Activated naive CD8-positive, alpha-beta T cell treated with anti-CD3 and anti-CD28 coated beads, Interleukin-2, amount 50 U/mL, for 24 hours (primary cell): ENCODE measurements at regions not wholly inside any gene's neighbourhood (a gene's known extent, or its start where the extent isn't known, plus 50 kb on each side); places are given as distances from the start of the nearest gene placed in this dataset.

Experiments
- ATAC-seq: fragments of 150-1000 bp; cut with Tn5 transposase; one replicate; pipeline ENCODE4 v1.10.0; 2021
- DNase-seq: peaks from one replicate; pipeline ENCODE4 v3.0.0; 2021
- H3K27ac Mint-ChIP-seq: one replicate; pipeline ENCODE4 v1.8.0; 2021; ENCODE audit warnings: mild to moderate bottlenecking, mixed read lengths
- H3K27me3 Mint-ChIP-seq: one replicate; pipeline ENCODE4 v1.8.0; 2021; ENCODE audit warnings: mixed read lengths
- H3K36me3 Mint-ChIP-seq: one replicate; pipeline ENCODE4 v1.8.0; 2021; ENCODE audit warnings: low read depth, mixed read lengths
- H3K4me1 Mint-ChIP-seq: one replicate; pipeline ENCODE4 v1.8.0; 2021; ENCODE audit warnings: mixed read lengths
- H3K4me3 Mint-ChIP-seq: one replicate; pipeline ENCODE4 v1.8.0; 2021; ENCODE audit warnings: mild to moderate bottlenecking, moderate library complexity, mixed read lengths
- H3K9me3 Mint-ChIP-seq: one replicate; pipeline ENCODE4 v1.8.0; 2021; ENCODE audit warnings: mixed read lengths

GRCh38 chr9:73806876-73807275, 655.2 kb downstream of the ANXA1 start:
- Mint-ChIP-seq H3K4me3 (no peak overlapping the region), H3K27me3 (no peaks in the 10 kb centered on the region), H3K9me3 (peaks cover 9% of the 10 kb centered on the region), H3K36me3 (no peaks in the 10 kb centered on the region), H3K27ac (no peak overlapping the region), H3K4me1 (no peaks in the 10 kb centered on the region)
- ATAC-seq: no peak
- no peak for DNase-seq

- H3K27ac Mint-ChIP-seq: no peak overlapping the region
- no peak for ATAC-seq
- no peaks in the 10 kb centered on the region for H3K36me3 Mint-ChIP-seq
- H3K27me3 Mint-ChIP-seq: no peaks in the 10 kb centered on the region
- H3K4me1 Mint-ChIP-seq: no peaks in the 10 kb centered on the region
- peaks cover 9% of the 10 kb centered on the region for H3K9me3 Mint-ChIP-seq
- no peak for DNase-seq
- no peak overlapping the region for H3K4me3 Mint-ChIP-seq
These were observed 656.3 kb downstream of the ANXA1 start for GRCh38 chr9:73807952-73808351.

GRCh38 chr9:73810585-73811215, 659.0 kb downstream of the ANXA1 start:
- H3K27ac Mint-ChIP-seq: no peak overlapping the region
- ATAC-seq: no peak
- peaks cover 4% of the 10 kb centered on the region for H3K9me3 Mint-ChIP-seq
- H3K4me1 Mint-ChIP-seq: no peaks in the 10 kb centered on the region
- H3K36me3 Mint-ChIP-seq: no peaks in the 10 kb centered on the region
- no peak overlapping the region for H3K4me3 Mint-ChIP-seq
- H3K27me3 Mint-ChIP-seq: no peaks in the 10 kb centered on the region
- no peak for DNase-seq

DNA sequence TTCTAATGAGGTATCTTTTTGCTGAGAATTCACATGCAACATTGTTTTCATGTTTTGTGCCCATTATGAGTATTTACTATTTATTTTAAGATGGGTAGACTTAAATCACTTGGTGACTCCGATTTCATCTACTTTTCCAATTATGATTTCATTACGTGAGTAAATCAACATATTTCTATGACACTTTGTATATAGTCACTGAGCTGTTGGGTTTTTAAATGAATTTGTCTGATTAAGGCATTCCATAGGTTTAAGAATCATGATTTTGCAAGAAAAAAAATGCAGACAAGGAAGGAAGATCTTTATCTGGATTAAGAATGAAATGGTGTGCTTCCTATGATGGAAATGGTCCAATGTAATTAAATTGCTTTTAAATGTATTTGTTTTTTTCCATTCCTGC, 661.9 kb downstream of the ANXA1 start:
- H3K4me1 Mint-ChIP-seq: no peaks in the 10 kb centered on the region
- no peak for ATAC-seq
- H3K9me3 Mint-ChIP-seq: peaks cover 9% of the 10 kb centered on the region
- no peak for DNase-seq
- H3K4me3 Mint-ChIP-seq: no peak overlapping the region
- no peak overlapping the region for H3K27ac Mint-ChIP-seq
- no peaks in the 10 kb centered on the region for H3K36me3 Mint-ChIP-seq
- H3K27me3 Mint-ChIP-seq: no peaks in the 10 kb centered on the region

- no peak overlapping the region for H3K27ac Mint-ChIP-seq
- peaks cover 9% of the 10 kb centered on the region for H3K9me3 Mint-ChIP-seq
- no peak overlapping the region for H3K4me3 Mint-ChIP-seq
- H3K36me3 Mint-ChIP-seq: no peaks in the 10 kb centered on the region
- no peak for ATAC-seq
- H3K27me3 Mint-ChIP-seq: no peaks in the 10 kb centered on the region
- DNase-seq: no peak
- H3K4me1 Mint-ChIP-seq: no peaks in the 10 kb centered on the region
These were observed 665.2 kb downstream of the ANXA1 start for GRCh38 chr9:73816905-73817304.

DNA sequence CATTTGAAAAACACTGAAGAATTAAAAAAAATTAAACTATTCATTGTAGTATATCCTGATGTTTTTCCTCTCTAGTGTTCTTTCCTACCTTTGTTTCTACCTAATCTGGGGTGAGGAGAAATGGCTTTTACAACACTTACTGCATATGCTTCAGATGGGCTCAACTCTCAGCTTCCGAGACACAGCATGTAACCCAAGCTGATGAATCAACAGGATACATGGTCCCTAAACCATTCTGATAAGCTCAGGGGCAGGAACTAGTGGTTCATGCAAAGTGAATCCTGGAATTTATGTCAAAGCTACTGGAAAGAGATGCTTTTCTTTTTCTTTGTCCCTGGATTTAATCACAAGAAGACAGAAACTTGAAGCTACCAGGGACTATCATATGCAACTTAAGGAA, 672.5 kb upstream of the RORB start:
- H3K4me1 Mint-ChIP-seq: no peaks in the 10 kb centered on the region
- no peaks in the 10 kb centered on the region for H3K36me3 Mint-ChIP-seq
- no peaks in the 10 kb centered on the region for H3K27me3 Mint-ChIP-seq
- H3K9me3 Mint-ChIP-seq: no peaks in the 10 kb centered on the region
- H3K4me3 Mint-ChIP-seq: no peak overlapping the region
- H3K27ac Mint-ChIP-seq: no peak overlapping the region
- ATAC-seq (no peak), DNase-seq (no peak)

DNA sequence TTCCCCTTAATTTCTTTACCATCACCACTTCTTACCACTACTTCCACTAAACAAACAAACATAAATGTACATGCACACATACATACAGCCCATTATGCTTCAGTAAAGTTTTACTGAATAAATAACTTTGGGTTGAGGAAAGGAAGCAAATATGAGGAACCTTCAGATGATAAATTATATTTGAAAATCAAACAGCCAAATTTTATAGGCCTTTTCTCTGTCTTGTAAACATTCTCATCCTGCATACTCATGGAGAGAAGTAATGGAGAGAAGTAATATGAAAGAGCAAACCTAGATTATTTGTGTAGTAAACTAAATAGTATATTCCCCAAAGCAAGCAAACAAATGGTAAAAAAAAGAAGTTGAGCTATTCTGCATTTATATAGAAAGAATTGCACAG, 658.3 kb upstream of the RORB start:
- Mint-ChIP-seq H3K4me3 (no peak overlapping the region), H3K36me3 (no peaks in the 10 kb centered on the region), H3K4me1 (no peaks in the 10 kb centered on the region), H3K27ac (no peak overlapping the region), H3K9me3 (no peaks in the 10 kb centered on the region), H3K27me3 (no peaks in the 10 kb centered on the region)
- DNase-seq (no peak), ATAC-seq (no peak)

DNA sequence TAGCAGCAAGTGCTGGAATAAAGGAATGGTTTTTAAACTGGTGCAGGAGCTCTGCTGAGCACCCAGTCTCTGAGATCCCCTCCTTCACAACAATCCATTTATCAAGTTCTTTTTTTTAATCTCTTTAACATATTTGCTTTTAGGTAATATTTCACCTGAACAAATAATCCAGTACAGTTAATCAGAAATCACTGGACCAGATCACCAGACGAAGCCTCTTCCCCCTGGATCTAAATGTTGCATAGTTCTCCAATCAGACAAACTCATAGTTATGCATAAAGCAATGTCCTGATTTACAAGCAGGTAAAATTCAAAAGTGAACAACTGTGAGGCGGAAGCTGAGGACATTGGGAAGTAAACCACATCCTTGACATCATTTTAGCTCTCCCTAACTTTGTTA, 657.7 kb upstream of the RORB start:
- Mint-ChIP-seq H3K4me3 (no peak overlapping the region), H3K36me3 (no peaks in the 10 kb centered on the region), H3K27me3 (no peaks in the 10 kb centered on the region), H3K4me1 (no peaks in the 10 kb centered on the region), H3K27ac (no peak overlapping the region), H3K9me3 (no peaks in the 10 kb centered on the region)
- ATAC-seq (no peak), DNase-seq (no peak)

DNA sequence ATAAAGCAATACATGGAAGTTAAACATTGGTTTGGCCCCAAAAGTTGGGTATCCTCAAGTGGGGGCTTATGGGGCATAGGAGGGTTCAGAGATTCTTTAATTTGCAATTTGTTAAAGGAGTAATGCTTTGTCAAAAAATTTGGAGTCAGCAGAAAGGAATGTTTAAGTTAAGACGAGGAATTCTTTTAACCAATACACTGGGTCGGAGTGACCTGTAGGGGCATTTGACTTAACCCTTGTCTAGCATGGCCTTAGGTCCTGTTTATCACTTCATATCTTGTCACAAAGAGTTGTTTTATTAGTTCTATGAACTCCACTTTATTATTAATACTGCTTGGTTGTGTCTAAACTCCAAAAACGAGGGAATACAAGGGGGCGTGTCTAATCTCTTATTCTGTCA, 656.1 kb upstream of the RORB start:
- no peaks in the 10 kb centered on the region for H3K4me1 Mint-ChIP-seq
- no peaks in the 10 kb centered on the region for H3K27me3 Mint-ChIP-seq
- no peak overlapping the region for H3K27ac Mint-ChIP-seq
- no peaks in the 10 kb centered on the region for H3K36me3 Mint-ChIP-seq
- no peak overlapping the region for H3K4me3 Mint-ChIP-seq
- DNase-seq (no peak), ATAC-seq (no peak)
- no peaks in the 10 kb centered on the region for H3K9me3 Mint-ChIP-seq

DNA sequence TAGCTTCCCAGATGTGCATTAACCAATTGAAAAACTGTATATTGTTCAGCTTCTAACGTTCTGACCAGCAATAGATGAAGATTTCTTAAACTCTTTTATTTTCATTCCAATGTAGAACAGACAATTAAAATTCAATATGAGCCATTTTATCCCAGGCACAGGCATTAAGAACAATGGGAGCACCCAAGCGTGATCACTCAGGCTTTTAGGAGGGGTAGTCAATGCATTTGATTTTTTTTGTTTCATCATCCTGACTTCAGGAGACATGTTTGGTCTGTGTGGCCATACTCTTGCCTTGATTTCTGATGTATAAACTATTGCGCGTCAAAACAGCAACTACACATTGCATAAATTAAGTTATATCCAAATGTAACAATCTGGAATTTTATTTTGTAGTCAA, 653.0 kb upstream of the RORB start:
- no peak for DNase-seq
- H3K4me1 Mint-ChIP-seq: no peaks in the 10 kb centered on the region
- no peak overlapping the region for H3K27ac Mint-ChIP-seq
- no peaks in the 10 kb centered on the region for H3K27me3 Mint-ChIP-seq
- no peaks in the 10 kb centered on the region for H3K36me3 Mint-ChIP-seq
- ATAC-seq: no peak
- H3K4me3 Mint-ChIP-seq: no peak overlapping the region
- peaks cover 7% of the 10 kb centered on the region for H3K9me3 Mint-ChIP-seq

- DNase-seq (no peak), ATAC-seq (no peak)
- H3K4me3 Mint-ChIP-seq: no peak overlapping the region
- H3K9me3 Mint-ChIP-seq: peaks cover 8% of the 10 kb centered on the region
- H3K4me1 Mint-ChIP-seq: no peaks in the 10 kb centered on the region
- no peak overlapping the region for H3K27ac Mint-ChIP-seq
- H3K36me3 Mint-ChIP-seq: no peaks in the 10 kb centered on the region
- no peaks in the 10 kb centered on the region for H3K27me3 Mint-ChIP-seq
These were observed 651.6 kb upstream of the RORB start for GRCh38 chr9:73845539-73845938.

- Mint-ChIP-seq H3K27me3 (no peaks in the 10 kb centered on the region), H3K4me1 (no peaks in the 10 kb centered on the region), H3K4me3 (no peak overlapping the region), H3K9me3 (peaks cover 11% of the 10 kb centered on the region), H3K27ac (no peak overlapping the region), H3K36me3 (no peaks in the 10 kb centered on the region)
- ATAC-seq (no peak), DNase-seq (no peak)
These were observed 651.0 kb upstream of the RORB start for GRCh38 chr9:73845954-73846690.

DNA sequence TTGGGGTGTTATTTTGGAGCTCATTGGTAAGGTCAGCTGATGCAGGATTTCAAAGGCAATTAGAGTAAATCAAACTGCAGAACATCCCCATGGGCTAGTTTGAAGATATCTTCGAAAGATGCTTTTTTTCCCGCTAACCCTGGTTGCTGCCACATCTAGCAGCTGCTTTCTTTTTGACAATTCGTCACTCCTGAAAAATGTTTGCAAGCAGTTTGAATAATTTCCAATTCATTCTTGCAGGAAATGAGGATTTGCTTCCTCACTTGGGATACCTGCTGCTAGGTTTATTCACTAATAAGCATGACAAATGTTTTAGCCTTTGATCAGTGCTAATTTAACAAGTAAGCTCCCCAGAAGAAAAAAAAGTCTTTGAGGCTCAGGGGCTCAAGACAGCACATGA, 649.6 kb upstream of the RORB start:
- no peak for DNase-seq
- Mint-ChIP-seq H3K9me3 (peaks cover 11% of the 10 kb centered on the region), H3K36me3 (no peaks in the 10 kb centered on the region), H3K27me3 (no peaks in the 10 kb centered on the region), H3K27ac (no peak overlapping the region), H3K4me1 (no peaks in the 10 kb centered on the region), H3K4me3 (no peak overlapping the region)
- no peak for ATAC-seq

- Mint-ChIP-seq H3K27ac (no peak overlapping the region), H3K9me3 (peaks cover 10% of the 10 kb centered on the region)
- ATAC-seq: no peak
These were observed 643.6 kb upstream of the RORB start for GRCh38 chr9:73853549-73853948.

DNA sequence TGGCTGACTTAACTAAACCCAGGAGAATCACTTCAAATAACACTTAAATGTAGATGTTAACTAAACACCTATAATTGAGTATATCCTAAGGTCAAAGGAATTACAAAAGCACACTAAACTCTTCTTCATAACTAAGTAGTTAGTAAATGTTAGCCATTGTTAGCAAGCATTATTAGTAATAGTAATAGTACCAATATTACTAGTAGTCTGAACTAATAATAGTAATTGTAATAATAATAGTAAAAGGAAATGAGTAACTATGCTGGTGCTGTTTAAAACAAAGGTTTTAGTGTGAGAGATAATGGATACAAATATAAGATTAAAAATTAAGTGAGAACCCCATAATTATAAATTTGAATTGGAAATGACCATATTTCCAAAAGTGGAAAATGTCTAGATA, 641.9 kb upstream of the RORB start:
- H3K27ac Mint-ChIP-seq: no peak overlapping the region
- H3K27me3 Mint-ChIP-seq: no peaks in the 10 kb centered on the region
- no peak for DNase-seq
- peaks cover 11% of the 10 kb centered on the region for H3K9me3 Mint-ChIP-seq
- H3K4me1 Mint-ChIP-seq: no peaks in the 10 kb centered on the region
- H3K4me3 Mint-ChIP-seq: no peak overlapping the region
- no peaks in the 10 kb centered on the region for H3K36me3 Mint-ChIP-seq
- no peak for ATAC-seq

More at GRCh38 chr9:73853549-73853948, 643.6 kb upstream of the RORB start:
- H3K27me3 Mint-ChIP-seq: no peaks in the 10 kb centered on the region
- no peaks in the 10 kb centered on the region for H3K36me3 Mint-ChIP-seq
- H3K4me1 Mint-ChIP-seq: no peaks in the 10 kb centered on the region
- DNase-seq: no peak
- no peak overlapping the region for H3K4me3 Mint-ChIP-seq
